Bone marrow (tissue), 2 donors: ENCODE measurements at regions not wholly inside any gene's neighbourhood (a gene's known extent, or its start where the extent isn't known, plus 50 kb on each side); places are given as distances from the start of the nearest gene placed in this dataset.
"Not testable (repeated sequence)": the region's sequence is repeated elsewhere in the genome, so short reads cannot be mapped to it uniquely, and the experiment has no call there.

Experiments
- DNase-seq, 2 donors: peaks; one replicate each; lab custom pipeline; 2025; lab: John Stamatoyannopoulos, UW

GRCh38 chr7:20839196-20839735 lies 52.6 kb upstream of the SP8 start:
- no peak for DNase-seq

- no peak for DNase-seq
Observed at GRCh38 chr7:20839987-20840386, 53.3 kb upstream of the SP8 start.

GRCh38 chr7:20846791-20847190 lies 60.1 kb upstream of the SP8 start:
- no peak for DNase-seq

DNA sequence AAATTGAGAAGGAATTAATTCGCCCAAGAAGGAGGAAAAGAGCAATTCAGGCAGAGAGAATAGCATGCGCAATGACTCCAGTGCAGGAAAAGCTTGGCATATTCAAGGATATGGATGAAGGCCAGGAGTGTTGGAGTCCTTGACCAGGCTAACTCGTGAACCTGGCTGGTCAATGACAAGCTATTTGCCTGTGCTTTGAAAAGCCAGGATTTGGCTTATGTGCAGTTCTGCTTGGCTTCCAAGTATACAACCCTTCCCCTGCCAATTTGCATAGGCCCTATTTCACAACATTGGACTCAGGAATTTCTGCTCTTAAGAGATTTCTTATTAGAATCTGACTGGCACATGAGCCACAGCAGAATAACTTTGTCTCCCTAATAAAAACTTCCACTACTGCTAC lies 72.3 kb upstream of the SP8 start:
- no peak for DNase-seq

DNA sequence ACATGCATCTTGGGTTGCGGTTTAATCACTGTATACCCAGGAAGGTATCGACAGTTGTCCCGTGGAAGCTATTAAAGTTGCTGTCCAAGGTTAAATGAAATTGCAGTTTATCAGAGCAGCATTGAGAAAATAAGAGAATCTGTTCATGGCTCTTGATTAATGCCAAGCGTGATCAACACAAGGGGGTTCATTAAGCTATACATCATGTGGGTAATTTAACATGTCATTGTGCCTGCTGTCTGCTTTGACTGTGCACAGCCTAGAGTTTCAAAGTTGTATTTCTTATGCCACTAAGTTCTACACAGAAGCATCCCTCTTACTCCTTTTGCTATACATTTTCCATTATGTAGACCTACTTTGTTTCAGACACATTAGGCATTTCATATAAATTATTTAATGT lies 74.8 kb upstream of the SP8 start:
- DNase-seq = no peak

GRCh38 chr7:20862554-20862953 lies 75.9 kb upstream of the SP8 start:
- DNase-seq = no peak

DNA sequence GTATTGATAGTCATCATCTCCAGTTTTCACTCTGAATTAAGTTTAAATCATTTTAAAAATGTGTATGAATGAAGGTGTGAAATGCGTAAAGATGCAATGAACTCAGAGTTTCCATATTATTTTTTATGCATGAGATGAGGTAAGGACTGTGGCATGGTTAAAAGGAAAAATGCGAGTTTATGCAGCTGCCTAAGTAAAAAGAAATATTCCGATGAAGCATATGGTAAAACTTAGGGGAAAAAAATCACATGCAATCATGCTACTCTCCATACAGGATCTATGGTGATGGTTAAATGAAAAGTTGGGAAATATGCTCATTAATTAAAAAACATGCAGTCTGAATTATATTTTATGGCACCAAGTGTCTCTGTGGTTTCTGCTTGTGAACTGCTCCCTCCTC lies 77.5 kb upstream of the SP8 start:
- DNase-seq = no peak

GRCh38 chr7:20865684-20866083 lies 79.0 kb upstream of the SP8 start:
- no peak for DNase-seq

DNA sequence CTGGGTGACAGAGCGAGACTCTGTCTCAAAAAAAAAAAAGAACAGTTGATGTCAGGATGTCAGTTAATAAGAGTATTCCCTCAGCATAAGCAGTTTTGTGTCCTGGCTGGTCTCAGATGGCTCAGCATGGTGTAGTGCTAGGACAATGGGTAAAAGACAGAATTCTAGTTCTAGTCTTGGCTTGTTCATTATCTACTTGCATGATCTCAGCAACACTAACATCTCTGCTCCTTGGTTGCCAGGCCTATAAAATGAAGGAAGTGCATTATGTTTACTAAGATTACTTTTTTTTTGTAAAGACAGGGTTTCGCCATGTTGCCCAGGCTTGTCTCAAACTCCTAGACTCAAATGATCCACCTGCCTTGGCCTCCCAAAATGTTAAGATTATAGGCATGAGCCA lies 84.3 kb upstream of the SP8 start:
- no peak for DNase-seq

DNA sequence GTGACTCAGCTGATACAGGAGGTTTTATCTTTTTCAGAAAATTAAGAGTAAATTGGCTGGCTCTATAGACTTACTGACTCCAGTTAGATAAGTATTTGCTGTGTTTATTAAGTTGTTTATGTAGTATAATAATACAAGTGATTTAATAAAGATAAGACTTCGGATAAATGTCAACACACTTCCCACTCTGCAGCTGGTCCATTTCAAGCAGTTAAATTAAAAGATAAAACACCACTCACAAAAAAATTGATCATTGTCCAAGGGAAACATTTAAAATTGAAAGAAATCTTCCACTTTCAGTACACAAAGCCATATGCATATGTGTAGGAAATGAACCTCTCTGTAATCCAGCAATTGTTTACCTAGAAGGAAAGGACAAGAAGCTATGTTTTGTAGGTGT lies 106.1 kb upstream of the SP8 start:
- no peak for DNase-seq

- no peak for DNase-seq
Observed at GRCh38 chr7:20894806-20895205, 108.1 kb upstream of the SP8 start.

DNA sequence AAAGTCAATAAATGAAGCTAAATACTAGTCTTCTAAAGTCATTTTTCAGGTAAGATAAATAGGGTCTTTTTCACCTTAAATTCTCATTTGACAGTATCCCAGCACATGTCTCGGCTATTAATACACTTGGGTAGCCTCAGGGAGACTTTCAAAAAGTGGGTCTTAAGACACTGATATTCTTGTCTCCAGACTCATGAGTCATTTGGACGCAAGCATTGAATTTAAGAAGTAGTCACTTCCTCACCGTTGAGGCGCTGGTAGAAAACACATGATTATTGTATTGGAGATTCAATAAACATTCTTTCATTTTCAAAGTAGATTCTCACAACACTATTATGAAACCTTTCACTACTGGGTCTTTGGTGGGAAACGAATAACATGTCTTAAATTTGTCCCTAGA lies 108.9 kb upstream of the SP8 start:
- no peak for DNase-seq

DNA sequence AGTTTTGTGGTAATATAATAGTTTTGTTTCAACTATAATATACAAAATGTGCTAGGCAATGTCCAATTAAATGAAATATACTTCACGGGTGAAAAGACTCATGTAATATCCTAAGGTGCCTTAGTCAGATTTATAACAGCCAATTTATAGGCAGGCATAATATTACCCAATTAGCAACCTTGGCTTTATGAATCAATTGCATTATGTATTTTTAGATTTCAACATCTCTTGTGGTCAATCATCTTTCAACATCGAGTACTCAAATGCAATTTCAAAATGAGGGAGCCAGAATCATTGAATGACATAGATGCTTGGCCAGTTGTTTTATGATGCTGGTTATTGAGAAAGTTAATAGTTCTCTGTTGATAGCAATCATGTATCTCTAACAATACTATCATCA lies 110.3 kb upstream of the SP8 start:
- no peak for DNase-seq

DNA sequence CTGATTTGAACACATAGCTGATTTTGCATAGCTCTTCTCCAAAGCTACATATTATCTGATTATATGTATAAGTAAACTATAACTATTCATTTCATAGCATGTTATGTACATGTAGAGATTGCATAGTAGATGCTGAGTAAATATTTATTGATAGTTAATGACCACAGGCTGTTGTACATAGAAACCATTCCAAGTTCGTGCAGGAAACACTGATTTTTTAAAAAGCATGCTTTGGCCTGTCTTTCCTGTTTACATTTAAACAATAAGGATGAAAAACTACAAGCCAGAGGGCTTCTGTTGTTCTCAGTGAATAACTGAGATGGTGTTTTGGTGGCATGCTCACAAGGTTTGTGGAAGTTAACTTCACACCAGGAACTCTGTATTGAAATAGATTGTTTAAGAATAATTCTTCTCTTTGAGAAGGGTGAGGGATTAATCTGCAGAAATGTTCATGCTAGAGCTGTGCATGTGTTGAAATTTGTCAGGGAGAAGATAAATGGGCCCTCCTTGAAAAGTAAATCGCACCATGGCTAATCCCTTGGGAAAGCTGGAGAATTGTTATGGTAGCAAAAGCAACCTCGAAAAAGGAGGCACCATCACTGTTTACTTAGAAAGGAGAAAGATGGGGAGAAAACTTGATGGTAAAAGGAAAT lies 120.2 kb upstream of the SP8 start:
- no peak for DNase-seq

DNA sequence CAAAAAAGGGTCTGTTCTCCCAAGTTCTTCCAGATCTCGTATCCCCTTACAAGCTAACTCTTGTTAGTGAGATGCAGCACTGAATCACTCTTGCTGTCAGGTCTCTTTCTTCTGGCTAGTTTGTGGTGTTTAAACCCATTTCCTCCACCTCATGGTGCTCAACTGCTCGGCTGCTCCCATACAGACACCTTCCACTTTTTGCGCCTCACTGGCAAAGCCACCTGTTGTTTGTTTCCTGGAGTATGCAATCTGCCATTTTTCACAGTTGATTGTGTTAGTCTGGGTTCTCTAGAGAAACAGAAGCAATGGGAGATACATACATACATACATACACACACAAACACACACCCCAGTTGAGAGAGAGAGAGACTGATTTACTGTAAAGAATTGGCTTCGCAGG lies 124.4 kb upstream of the SP8 start:
- DNase-seq = no peak

GRCh38 chr7:20913853-20914252 lies 127.2 kb upstream of the SP8 start:
- no peak for DNase-seq

- no peak for DNase-seq
Observed at GRCh38 chr7:20916311-20916710, 129.6 kb upstream of the SP8 start.

DNA sequence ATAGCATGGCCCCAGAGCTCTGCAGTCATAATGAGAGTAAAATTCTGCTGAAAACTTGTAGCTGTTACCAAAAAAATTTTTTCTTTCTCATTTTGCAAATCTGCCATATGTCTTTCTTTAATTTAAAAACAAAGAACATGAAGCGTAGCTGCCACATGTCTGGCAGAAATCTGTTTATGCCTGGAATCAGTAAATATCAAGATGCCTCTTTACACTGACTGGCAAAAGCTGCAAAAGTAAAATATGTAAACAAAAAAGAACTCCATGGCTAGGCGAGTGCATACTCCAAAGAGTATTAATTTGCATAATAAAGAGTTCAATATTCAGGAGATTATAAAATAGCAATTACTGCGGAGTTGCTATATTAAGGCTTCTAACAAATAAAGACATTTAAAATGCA lies 130.9 kb upstream of the SP8 start:
- DNase-seq = no peak

- DNase-seq = no peak
Observed at GRCh38 chr7:20918156-20918555, 131.5 kb upstream of the SP8 start.

DNA sequence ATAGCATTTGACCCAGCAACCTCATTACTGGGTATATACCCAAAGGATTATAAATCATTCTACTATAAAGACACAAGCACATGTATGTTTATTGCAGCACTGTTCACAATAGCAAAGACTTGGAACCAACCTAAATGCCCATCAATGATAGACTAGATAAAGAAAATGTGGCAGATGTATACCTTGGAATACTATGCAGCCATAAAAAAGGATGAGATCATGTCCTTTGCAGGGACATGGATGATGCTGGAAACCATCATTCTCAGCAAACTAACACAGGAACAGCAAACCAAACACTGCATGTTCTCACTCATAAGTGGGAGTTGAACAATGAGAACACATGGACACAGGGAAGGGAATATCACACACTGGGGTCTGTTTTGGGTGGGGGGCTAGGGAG lies 140.5 kb upstream of the SP8 start:
- not testable (repeated sequence) for DNase-seq

DNA sequence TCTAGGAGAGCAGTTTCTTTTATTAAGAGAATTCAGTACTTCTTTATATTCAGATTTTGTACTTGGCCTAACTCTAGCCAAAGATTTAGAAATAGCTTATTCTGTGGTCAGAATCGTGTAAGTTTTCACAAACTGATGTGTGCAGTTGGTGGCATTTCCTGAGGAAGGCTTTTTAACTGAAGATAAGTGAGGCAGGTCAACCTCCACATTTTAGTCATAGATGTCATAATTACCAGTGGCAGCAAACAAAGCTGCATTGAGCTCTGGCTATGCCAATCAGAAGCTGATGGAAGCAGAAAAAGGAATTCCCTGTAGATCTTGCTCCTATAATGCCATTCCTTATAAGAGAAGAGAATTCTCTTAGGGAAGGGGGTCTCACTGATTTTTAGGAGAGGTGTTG lies 141.3 kb upstream of the SP8 start:
- no peak for DNase-seq

DNA sequence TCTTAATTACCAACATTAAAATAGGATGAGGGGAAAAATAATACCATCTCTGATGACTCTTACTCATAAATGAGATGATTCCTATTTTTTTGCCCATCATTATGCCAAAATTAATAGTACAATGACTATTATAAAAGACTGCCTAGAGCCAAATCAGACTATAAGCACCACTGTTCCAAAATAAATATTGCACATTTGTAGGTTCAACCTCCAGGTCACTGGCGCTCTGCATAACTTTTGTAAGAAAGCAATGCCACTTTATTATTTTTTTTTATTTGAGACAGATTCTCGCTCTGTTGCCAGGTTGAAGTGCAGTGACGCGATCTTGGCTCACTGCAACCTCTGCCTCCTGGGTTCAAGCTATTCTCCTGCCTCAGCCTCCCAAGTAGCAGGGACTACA lies 142.5 kb upstream of the SP8 start:
- DNase-seq = no peak

GRCh38 chr7:20931739-20932138 lies 145.1 kb upstream of the SP8 start:
- DNase-seq = no peak

GRCh38 chr7:20932785-20933527 lies 146.3 kb upstream of the SP8 start:
- DNase-seq = no peak
